WI38 (cell line): ENCODE measurements at regions not wholly inside any gene's neighbourhood (a gene's known extent, or its start where the extent isn't known, plus 50 kb on each side); places are given as distances from the start of the nearest gene placed in this dataset.
"Not testable (repeated sequence)": the region's sequence is repeated elsewhere in the genome, so short reads cannot be mapped to it uniquely, and the experiment has no call there.

Experiments
- H3K4me3 ChIP-seq: 2 replicates; pipeline ENCODE4 v1.5.1; 2011; ENCODE audit warnings: low read depth, mild to moderate bottlenecking, control low read depth, low read length
- TF ChIP-seq, protein P1 (sequence below): IDR thresholded peaks from 2 replicates; pipeline ENCODE4 v1.5.1; 2012; ENCODE audit warnings: low read depth, mild to moderate bottlenecking, control low read depth, low read length

DNA sequence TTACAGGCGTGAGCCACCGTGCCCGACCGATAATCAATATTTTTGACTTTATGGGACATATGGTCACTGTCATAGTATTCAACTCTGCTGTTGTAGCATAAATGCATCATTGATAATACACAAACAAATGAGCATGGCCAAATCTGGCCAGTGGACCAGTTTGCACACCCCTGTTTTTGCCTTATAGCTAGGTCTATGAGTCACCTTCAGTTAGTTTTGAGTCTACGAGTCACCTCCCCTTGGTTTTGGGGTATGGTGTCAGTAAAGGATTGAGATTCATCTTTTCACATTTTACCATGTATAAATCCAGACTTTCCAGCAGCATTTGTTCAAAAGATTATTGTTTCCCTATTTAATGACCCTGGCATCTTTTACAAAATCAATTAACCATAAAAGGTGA lies 362.5 kb upstream of the NRP1 start:
- TF ChIP-seq, protein P1, sequence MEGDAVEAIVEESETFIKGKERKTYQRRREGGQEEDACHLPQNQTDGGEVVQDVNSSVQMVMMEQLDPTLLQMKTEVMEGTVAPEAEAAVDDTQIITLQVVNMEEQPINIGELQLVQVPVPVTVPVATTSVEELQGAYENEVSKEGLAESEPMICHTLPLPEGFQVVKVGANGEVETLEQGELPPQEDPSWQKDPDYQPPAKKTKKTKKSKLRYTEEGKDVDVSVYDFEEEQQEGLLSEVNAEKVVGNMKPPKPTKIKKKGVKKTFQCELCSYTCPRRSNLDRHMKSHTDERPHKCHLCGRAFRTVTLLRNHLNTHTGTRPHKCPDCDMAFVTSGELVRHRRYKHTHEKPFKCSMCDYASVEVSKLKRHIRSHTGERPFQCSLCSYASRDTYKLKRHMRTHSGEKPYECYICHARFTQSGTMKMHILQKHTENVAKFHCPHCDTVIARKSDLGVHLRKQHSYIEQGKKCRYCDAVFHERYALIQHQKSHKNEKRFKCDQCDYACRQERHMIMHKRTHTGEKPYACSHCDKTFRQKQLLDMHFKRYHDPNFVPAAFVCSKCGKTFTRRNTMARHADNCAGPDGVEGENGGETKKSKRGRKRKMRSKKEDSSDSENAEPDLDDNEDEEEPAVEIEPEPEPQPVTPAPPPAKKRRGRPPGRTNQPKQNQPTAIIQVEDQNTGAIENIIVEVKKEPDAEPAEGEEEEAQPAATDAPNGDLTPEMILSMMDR = no peak
- H3K4me3 ChIP-seq = no peak overlapping the region

DNA sequence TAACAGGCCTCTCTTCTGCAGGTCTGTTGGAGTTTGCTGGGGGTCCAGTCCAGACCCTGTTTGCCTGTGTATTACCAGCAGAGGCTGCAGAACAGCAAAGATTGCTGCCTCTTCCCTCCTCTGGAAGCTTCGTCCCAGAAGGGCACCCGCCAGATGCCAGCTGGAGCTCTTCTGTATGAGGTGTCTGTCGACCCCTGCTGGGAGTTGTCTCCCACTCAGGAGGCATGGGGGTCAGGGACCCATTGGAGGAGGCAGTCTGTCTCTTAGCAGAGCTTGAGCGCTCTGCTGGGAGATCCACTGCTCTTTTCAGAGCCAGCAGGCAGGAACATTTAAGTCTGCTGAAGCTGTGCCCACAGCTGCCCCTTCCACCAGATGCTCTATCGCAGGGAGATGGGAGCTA lies 361.1 kb upstream of the NRP1 start:
- no peak overlapping the region for H3K4me3 ChIP-seq
- TF ChIP-seq, protein P1 = no peak

DNA sequence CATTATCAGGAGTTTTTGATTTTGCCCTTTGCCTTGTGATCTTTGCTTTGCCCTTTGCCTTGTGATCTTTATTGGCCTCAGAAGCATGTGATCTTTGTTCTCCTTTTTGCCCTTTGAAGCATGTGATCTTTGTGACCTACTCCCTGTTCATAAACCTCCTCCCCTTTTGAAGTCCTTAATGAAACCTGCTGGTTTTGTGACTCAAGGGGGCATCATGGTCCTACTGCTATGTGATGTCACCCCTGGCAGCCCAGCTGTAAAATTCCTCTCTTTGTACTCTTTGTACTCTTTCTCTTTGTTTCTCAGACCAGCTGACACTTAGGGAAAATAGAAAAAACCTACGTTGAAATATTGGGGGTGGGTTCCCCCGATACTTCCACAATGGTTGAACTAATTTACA lies 356.1 kb upstream of the NRP1 start:
- not testable (repeated sequence) for H3K4me3 ChIP-seq

DNA sequence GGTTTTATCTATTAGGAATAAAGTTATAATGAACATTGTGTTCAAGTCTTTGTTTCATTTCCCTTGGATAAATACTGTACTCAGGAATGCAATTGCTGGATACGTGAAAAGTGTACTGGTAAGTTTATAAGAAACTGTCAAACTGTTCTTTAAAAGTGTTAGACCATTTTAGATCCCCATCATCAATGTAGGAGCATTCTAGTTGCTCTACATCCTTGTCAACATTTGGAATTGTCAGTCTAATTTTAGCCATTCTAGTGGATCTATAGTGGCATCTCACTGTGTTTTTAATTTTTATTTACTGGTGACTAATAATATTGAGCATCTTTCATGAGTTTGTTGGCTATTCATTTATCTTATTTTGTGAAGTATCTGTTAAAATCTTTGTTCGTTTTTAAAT lies 354.0 kb upstream of the NRP1 start:
- no peak overlapping the region for H3K4me3 ChIP-seq
- TF ChIP-seq, protein P1 = no peak

DNA sequence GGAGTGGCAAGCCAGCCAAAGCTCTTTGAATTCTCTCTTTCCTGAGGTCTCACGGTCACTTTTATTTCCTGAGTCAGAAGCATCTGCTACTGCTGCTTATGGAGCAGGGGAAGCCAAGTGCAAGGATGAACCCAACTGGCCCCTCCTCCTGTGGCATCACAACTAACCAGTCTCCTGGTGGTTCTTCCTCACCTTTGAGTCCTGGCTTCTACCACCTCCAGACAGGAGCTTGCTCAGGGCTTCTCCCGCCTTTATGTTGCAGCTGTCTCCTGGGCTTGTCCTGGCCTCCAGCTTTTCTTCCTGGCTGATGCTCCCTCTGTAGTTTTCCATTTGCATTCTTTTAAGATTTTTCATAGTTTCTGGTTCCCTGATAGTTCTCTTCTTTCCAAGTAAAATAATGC lies 349.7 kb upstream of the NRP1 start:
- TF ChIP-seq, protein P1 = no peak
- no peak overlapping the region for H3K4me3 ChIP-seq

DNA sequence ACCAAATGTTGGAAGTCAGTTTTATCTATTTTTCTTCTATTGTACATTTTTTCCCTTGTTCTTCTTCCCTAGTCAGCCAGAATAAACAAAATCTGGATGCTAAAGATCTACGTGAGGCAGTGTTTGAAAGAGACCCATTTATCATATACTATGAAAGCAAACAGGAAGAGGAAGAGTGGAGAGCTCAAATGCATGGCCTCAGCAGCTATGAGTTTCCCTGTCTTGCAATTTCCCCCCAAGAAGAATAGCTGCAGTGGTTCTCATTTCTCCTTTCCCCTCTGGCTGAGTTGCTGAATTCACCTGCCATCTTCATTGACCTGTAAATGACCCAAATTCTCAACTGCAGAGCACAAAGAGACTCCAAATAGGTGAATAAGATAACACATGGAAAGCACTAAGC lies 347.1 kb upstream of the NRP1 start:
- H3K4me3 ChIP-seq = no peak overlapping the region
- TF ChIP-seq, protein P1 = no peak

DNA sequence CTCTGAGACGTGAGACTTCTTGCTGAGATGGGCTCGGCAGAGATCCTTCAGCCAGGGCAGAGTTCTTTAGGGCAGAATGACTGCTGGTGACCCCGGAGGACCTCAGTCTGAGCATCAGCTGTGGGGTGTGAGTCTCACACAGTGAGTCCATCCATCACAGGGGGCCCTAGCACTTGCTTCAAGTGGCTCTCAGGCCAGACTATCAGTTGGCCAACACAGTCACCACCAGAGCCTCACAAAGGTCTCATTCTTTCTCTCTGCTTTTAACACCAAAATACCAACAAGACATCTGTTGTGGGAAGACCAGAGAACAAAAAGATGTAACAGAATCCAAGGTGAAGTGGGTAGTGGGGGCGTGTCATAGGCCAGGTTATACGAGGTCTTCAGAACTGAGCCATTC lies 345.6 kb upstream of the NRP1 start:
- TF ChIP-seq, protein P1 = no peak
- no peak overlapping the region for H3K4me3 ChIP-seq

DNA sequence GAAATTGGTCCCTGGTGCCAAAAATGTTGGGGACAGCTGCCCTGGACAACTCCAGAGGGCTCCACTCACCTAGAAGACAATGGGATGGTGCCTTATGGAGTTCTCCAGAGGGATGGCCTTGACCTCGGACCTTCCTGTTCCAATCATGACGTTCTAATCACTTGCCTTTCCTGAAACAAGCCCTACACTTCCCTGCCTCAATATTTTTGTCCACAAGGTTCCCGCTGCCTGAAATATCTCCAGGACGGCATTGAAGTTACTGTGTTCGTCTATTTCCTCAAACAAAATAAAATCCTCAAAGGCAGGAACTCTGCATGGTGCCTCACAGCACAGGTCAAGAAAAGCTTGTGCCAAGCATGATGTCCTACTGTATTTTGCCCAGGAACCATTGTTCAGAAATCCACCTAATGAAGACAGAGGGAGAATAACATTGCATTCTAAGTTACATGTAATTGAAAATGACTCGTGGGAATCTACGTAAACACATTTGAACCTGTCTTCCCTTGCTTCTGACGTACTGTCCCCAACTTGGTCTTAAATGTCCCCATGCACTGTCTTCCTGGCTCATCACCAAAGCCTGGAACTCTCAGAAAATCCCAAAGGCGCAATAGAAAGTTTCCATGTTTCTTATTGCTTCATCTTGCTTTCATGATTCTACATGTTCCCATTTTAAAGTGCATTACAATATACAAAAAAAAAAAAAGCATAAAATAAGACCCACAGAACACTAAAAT lies 342.3 kb upstream of the NRP1 start:
- H3K4me3 ChIP-seq = no peak overlapping the region
- TF ChIP-seq, protein P1 = no peak
